Esophagus muscularis mucosa (tissue), 4 donors: ENCODE measurements at regions not wholly inside any gene's neighbourhood (a gene's known extent, or its start where the extent isn't known, plus 50 kb on each side); places are given as distances from the start of the nearest gene placed in this dataset.

Source experiments
- CTCF ChIP-seq, 3 experiments: fragments of 200-600 bp in 2 of 3; fragments of 450-650 bp in 1 of 3; sonication (generic) in 2 of 3; IDR thresholded peaks; one replicate each; pipeline ENCODE4 v1.5.1; 2017 to 2019; ENCODE audit warnings: antibody characterized with exemption in 3 of 3, mild to moderate bottlenecking in 2 of 3, moderate library complexity in 1 of 3
- EP300 ChIP-seq: sonication (generic); formaldehyde crosslinking; IDR thresholded peaks from one replicate; pipeline ENCODE4 v1.6.1; 2017; ENCODE audit warnings: antibody characterized with exemption
- POLR2A ChIP-seq: fragments of 450-650 bp; IDR thresholded peaks from one replicate; pipeline ENCODE4 v1.6.1; 2017; ENCODE audit warnings: antibody characterized with exemption, moderate library complexity, mild to moderate bottlenecking, low read depth
- POLR2AphosphoS5 ChIP-seq, 2 donors: sonication (generic); formaldehyde crosslinking; IDR thresholded peaks; one replicate each; pipeline ENCODE4 v1.6.1; 2017; ENCODE audit warnings: antibody characterized with exemption in 2 of 2

DNA sequence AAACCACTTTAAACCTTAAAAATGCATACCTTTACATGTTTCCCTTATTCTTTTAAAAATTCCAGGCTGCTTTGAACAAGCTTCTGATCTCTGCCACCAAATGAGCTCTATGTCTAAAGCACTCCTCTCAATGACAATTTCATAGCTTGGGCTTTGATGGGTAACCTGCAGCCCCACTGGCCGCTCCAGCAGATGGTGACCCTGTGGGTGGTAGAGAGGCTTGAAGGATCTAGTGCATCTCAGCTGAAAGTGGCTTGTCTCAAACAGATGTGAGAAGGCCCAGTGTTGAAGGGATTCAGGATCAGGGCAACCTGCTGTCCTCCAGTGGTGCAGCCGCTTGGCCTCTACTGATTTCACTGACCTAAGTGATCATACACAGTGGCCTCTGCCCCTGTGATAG is 84.7 kb upstream of the IRF2BP2 start:
- TF ChIP-seq CTCF (IDR thresholded peaks at IDR 0.05): no peak
- no peak for TF ChIP-seq POLR2A
- TF ChIP-seq POLR2AphosphoS5 (IDR thresholded peaks at IDR 0.05): no peak
- TF ChIP-seq EP300: no peak
